Activated T-cell treated with anti-CD3 and anti-CD28 coated beads, Interleukin-2, amount 50 U/mL, for 1 hour (primary cell): ENCODE measurements at regions not wholly inside any gene's neighbourhood (a gene's known extent, or its start where the extent isn't known, plus 50 kb on each side); places are given as distances from the start of the nearest gene placed in this dataset.

ENCODE experiments used
- DNase-seq: peaks from one replicate; pipeline ENCODE4 v3.0.0-alpha.2; 2020

GRCh38 chr2:9681427-9681817, 50.6 kb upstream of the YWHAQ start:
- DNase-seq: no peak

- DNase-seq: no peak
Measured at GRCh38 chr2:9685637-9686036, 54.8 kb upstream of the YWHAQ start.

GRCh38 chr2:9686061-9686460, 55.3 kb upstream of the YWHAQ start:
- DNase-seq: no peak

- DNase-seq: no peak
Measured at GRCh38 chr2:9690252-9690651, 59.5 kb upstream of the YWHAQ start.

GRCh38 chr2:9690716-9691498, 60.1 kb upstream of the YWHAQ start:
- no peak for DNase-seq

GRCh38 chr2:9692456-9693195, 61.8 kb upstream of the YWHAQ start:
- DNase-seq: no peak

GRCh38 chr2:9693196-9693491, 62.3 kb upstream of the YWHAQ start:
- no peak for DNase-seq

- DNase-seq: no peak
Measured at GRCh38 chr2:9693646-9694045, 62.8 kb upstream of the YWHAQ start.

GRCh38 chr2:9694661-9695234, 64.0 kb upstream of the YWHAQ start:
- no peak for DNase-seq

GRCh38 chr2:9695941-9696340, 65.1 kb upstream of the YWHAQ start:
- DNase-seq: no peak

- no peak for DNase-seq
Measured at GRCh38 chr2:9696731-9697130, 65.9 kb upstream of the YWHAQ start.

GRCh38 chr2:9697909-9698308, 67.1 kb upstream of the YWHAQ start:
- no peak for DNase-seq

GRCh38 chr2:9699139-9700108, 68.6 kb upstream of the YWHAQ start:
- no peak for DNase-seq

GRCh38 chr2:9700109-9700495, 69.3 kb upstream of the YWHAQ start:
- no peak for DNase-seq

GRCh38 chr2:9702604-9703084, 71.8 kb upstream of the YWHAQ start:
- no peak for DNase-seq

- peak; percentile 78 for DNase-seq
Measured at GRCh38 chr2:9703085-9703678, 72.4 kb upstream of the YWHAQ start.

- no peak for DNase-seq
Measured at GRCh38 chr2:9703701-9704221, 73.0 kb upstream of the YWHAQ start.

- no peak for DNase-seq
Measured at GRCh38 chr2:9704600-9704999, 73.8 kb upstream of the YWHAQ start.

GRCh38 chr2:9705196-9705595, 74.4 kb upstream of the YWHAQ start:
- no peak for DNase-seq

GRCh38 chr2:9707008-9707407, 76.2 kb upstream of the YWHAQ start:
- DNase-seq: no peak

GRCh38 chr2:9707611-9708160, 76.9 kb upstream of the YWHAQ start:
- no peak for DNase-seq
